ENCODE measurements at regions not wholly inside any gene's neighbourhood (a gene's known extent, or its start where the extent isn't known, plus 50 kb on each side); places are given as distances from the start of the nearest gene placed in this dataset.

- no peak overlapping the region for H2AFZ ChIP-seq (ENCODE audit: low read length)
- no peaks in the 10 kb centered on the region for H3K36me3 ChIP-seq (ENCODE audit: insufficient read depth, low read length)
- POLR2A ChIA-PET, result interaction anchor here (0.7 kb wide), 1 partner anchor 40 kb away, joined by 3 read pairs; no protein-coding TSS in a partner anchor
- no peak for DNase-seq (ENCODE audit: low spot score)
- BruUV-seq (replicated peaks), result no TSS peak
- no peaks in the 10 kb centered on the region for H3K79me2 ChIP-seq (ENCODE audit: insufficient read depth, low read depth, low read length)
- no peaks in the 10 kb centered on the region for H3K9me2 ChIP-seq (ENCODE audit: insufficient read depth, low read length)
- TF ChIP-seq CTCF (conservative IDR thresholded peaks at IDR 0.05; ENCODE audit: low read length) (no peak), EZH2phosphoT487 (IDR thresholded peaks at IDR 0.05; ENCODE audit: borderline replicate concordance, low read depth, low read length) (no peak)
- intact Hi-C loops (cut with micrococcal nuclease; ENCODE audit: unreplicated experiment), result no loop called here
- no peaks in the 10 kb centered on the region for H3K9me3 ChIP-seq (ENCODE audit: low read length)
- H3K4me2 ChIP-seq (ENCODE audit: low read length), result no peak overlapping the region
- no peaks in the 10 kb centered on the region for H4K20me1 ChIP-seq (ENCODE audit: insufficient read depth, low read length)
- H3K27ac ChIP-seq (ENCODE audit: low read depth, low read length, poor library complexity, severe bottlenecking), result no peak overlapping the region
- H3K4me3 ChIP-seq (ENCODE audit: low read depth, low read length, poor library complexity, severe bottlenecking), result no peak overlapping the region
- CTCF ChIA-PET (ENCODE audit: unreplicated experiment), result no interaction called here
- no peaks in the 10 kb centered on the region for H3K4me1 ChIP-seq (ENCODE audit: insufficient read depth, low read length, poor library complexity, severe bottlenecking)
Measured at GRCh38 chr5:89917112-89917511, 492.4 kb downstream of the CETN3 start.

DNA sequence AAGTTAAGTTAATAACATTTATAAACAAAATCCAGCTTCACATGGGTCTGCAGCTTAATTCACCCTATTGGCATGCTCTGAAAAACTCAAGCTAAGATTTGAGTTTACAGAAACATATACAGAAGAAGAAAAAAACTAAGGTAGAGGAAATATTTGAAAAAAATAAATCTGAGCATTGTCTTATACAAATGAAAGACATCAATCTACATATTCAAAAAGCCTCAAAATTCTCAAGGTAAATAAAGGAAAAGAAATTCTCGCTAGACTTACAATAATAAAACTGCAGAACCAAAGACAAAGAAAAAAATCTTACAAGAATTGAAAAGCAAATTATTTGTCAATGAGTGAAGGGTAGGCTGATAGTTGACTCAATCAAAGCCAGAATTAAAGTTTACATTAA is 493.4 kb downstream of the CETN3 start:
- no peaks in the 10 kb centered on the region for H3K9me3 ChIP-seq (ENCODE audit: low read length)
- no peaks in the 10 kb centered on the region for H3K36me3 ChIP-seq (ENCODE audit: insufficient read depth, low read length)
- H4K20me1 ChIP-seq (ENCODE audit: insufficient read depth, low read length), result no peaks in the 10 kb centered on the region
- no peaks in the 10 kb centered on the region for H3K4me1 ChIP-seq (ENCODE audit: insufficient read depth, low read length, poor library complexity, severe bottlenecking)
- intact Hi-C loops (cut with micrococcal nuclease; ENCODE audit: unreplicated experiment), result no loop called here
- no peaks in the 10 kb centered on the region for H3K9me2 ChIP-seq (ENCODE audit: insufficient read depth, low read length)
- H3K4me2 ChIP-seq (ENCODE audit: low read length), result no peak overlapping the region
- BruUV-seq (replicated peaks), result no TSS peak
- H3K4me3 ChIP-seq (ENCODE audit: low read depth, low read length, poor library complexity, severe bottlenecking), result no peak overlapping the region
- no peak for DNase-seq (ENCODE audit: low spot score)
- TF ChIP-seq CTCF (conservative IDR thresholded peaks at IDR 0.05; ENCODE audit: low read length) (no peak), EZH2phosphoT487 (IDR thresholded peaks at IDR 0.05; ENCODE audit: borderline replicate concordance, low read depth, low read length) (no peak)
- ChIA-PET POLR2A (interaction anchor here (0.7 kb wide), 1 partner anchor 39 kb away, joined by 3 read pairs; no protein-coding TSS in a partner anchor), CTCF (ENCODE audit: unreplicated experiment) (no interaction called here)
- no peak overlapping the region for H2AFZ ChIP-seq (ENCODE audit: low read length)
- no peak overlapping the region for H3K27ac ChIP-seq (ENCODE audit: low read depth, low read length, poor library complexity, severe bottlenecking)
- no peaks in the 10 kb centered on the region for H3K79me2 ChIP-seq (ENCODE audit: insufficient read depth, low read depth, low read length)

DNA sequence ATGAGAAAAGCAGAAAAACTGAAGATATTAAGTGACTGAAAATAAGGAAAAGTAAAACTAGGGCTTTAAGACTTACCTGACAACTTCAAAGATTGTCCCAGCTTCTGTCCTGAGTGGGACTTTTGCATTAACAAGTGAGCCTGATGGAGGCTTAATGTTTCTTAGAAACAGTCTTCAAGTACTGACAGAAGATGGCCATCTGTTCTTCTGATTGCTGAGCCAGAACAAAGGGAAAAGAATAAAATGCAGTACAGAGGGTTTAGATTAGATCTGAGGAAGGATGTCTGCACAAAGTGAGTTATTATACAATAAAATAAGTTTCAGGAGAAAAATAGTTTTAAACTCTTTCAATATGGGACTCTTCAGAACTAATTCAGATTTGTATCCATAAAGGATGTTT is 500.7 kb downstream of the CETN3 start:
- DNase-seq (ENCODE audit: low spot score), result no peak
- POLR2A ChIA-PET, result no interaction called here

More for the DNA sequence above, 500.7 kb downstream of the CETN3 start:
- Histone ChIP-seq H4K20me1 (ENCODE audit: insufficient read depth, low read length) (no peaks in the 10 kb centered on the region), H2AFZ (ENCODE audit: low read length) (no peak overlapping the region), H3K79me2 (ENCODE audit: insufficient read depth, low read depth, low read length) (no peaks in the 10 kb centered on the region), H3K4me1 (ENCODE audit: insufficient read depth, low read length, poor library complexity, severe bottlenecking) (no peaks in the 10 kb centered on the region), H3K36me3 (ENCODE audit: insufficient read depth, low read length) (no peaks in the 10 kb centered on the region), H3K9me3 (ENCODE audit: low read length) (no peaks in the 10 kb centered on the region), H3K4me2 (ENCODE audit: low read length) (no peak overlapping the region), H3K4me3 (ENCODE audit: low read depth, low read length, poor library complexity, severe bottlenecking) (no peak overlapping the region), H3K27ac (ENCODE audit: low read depth, low read length, poor library complexity, severe bottlenecking) (no peak overlapping the region), H3K9me2 (ENCODE audit: insufficient read depth, low read length) (no peaks in the 10 kb centered on the region)
- CTCF ChIA-PET (ENCODE audit: unreplicated experiment), result no interaction called here
- TF ChIP-seq EZH2phosphoT487 (IDR thresholded peaks at IDR 0.05; ENCODE audit: borderline replicate concordance, low read depth, low read length) (no peak), CTCF (conservative IDR thresholded peaks at IDR 0.05; ENCODE audit: low read length) (no peak)
- BruUV-seq (replicated peaks), result no TSS peak
- intact Hi-C loops (cut with micrococcal nuclease; ENCODE audit: unreplicated experiment), result no loop called here

All from OCI-LY7 (cell line).